ENCODE measurements at regions not wholly inside any gene's neighbourhood (a gene's known extent, or its start where the extent isn't known, plus 50 kb on each side); places are given as distances from the start of the nearest gene placed in this dataset.

DNA sequence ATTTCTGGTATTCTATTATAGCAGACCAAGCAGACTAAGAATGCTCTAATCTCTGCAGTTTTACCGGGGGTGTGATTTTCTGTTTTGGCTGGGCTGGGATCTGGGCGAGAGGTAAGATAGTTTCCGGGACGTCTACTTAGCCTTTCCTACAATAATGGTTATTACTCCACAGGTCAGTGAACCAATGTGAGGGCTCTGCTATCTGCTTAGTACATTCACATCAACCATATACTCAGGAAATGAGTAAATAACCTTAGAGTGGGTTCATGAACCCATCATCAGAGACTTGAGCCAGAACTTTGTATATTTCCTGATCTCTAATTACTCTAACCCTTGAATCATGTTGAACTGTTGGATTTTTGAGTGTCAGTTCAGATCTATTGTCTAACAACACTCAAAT lies 90.1 kb upstream of the NOL4 start:
- H3K9me3 ChIP-seq (ENCODE audit: severe bottlenecking): no peaks in the 10 kb centered on the region
- no peak overlapping the region for H3K4me3 ChIP-seq (ENCODE audit: severe bottlenecking)
- no peak overlapping the region for H3K27ac ChIP-seq (ENCODE audit: poor library complexity, severe bottlenecking)

DNA sequence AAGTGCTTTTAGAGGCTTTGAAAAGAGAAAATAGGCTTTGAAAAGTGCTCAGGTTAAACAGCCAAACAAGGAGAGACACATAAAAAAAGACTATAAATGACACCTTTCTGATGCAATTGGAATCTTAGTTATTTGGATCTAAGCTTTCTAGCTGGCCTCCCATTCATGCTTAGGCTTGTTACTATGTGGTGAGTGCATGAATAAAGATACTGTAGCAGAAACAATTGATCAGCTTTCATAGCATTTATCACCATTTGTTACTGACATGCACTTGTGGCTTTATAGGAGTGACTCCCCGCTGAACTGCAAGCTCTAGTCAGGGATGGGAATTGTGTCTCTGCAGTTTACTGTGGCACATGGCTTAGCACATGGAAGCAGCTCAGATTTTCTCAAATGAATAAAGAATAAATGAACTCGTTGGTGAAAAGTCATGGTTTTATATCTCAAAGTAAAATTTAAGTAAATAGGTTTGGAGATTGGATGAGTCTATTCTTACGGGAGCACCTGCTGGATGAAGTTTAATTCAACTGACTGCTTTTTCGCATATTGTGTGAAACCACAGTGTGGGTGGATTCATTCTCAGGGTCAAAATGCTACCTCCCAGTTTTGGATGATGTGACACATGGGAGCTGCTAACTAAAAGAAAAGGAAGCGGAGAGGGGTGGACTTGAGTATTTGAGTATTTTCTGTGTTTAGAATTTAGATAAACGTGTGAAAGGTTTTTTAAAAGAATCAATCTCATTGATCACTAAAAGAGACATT lies 91.1 kb upstream of the NOL4 start:
- no peaks in the 10 kb centered on the region for H3K27me3 ChIP-seq (ENCODE audit: insufficient read depth, poor library complexity, severe bottlenecking)
- no peaks in the 10 kb centered on the region for H3K36me3 ChIP-seq (ENCODE audit: low read depth)
- no peaks in the 10 kb centered on the region for H3K4me1 ChIP-seq (ENCODE audit: insufficient read depth, poor library complexity, severe bottlenecking)
- TF ChIP-seq, protein P1, sequence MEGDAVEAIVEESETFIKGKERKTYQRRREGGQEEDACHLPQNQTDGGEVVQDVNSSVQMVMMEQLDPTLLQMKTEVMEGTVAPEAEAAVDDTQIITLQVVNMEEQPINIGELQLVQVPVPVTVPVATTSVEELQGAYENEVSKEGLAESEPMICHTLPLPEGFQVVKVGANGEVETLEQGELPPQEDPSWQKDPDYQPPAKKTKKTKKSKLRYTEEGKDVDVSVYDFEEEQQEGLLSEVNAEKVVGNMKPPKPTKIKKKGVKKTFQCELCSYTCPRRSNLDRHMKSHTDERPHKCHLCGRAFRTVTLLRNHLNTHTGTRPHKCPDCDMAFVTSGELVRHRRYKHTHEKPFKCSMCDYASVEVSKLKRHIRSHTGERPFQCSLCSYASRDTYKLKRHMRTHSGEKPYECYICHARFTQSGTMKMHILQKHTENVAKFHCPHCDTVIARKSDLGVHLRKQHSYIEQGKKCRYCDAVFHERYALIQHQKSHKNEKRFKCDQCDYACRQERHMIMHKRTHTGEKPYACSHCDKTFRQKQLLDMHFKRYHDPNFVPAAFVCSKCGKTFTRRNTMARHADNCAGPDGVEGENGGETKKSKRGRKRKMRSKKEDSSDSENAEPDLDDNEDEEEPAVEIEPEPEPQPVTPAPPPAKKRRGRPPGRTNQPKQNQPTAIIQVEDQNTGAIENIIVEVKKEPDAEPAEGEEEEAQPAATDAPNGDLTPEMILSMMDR (IDR thresholded peaks at IDR 0.05; ENCODE audit: poor library complexity, severe bottlenecking): no peak
- no peak overlapping the region for H3K4me3 ChIP-seq (ENCODE audit: severe bottlenecking)
- no peak overlapping the region for H3K27ac ChIP-seq (ENCODE audit: poor library complexity, severe bottlenecking)
- H3K9me3 ChIP-seq (ENCODE audit: severe bottlenecking): no peaks in the 10 kb centered on the region
- DNase-seq (ENCODE audit: low spot score) (no peak), ATAC-seq (ENCODE audit: low read depth) (no peak)

More for the DNA sequence above, 90.1 kb upstream of the NOL4 start:
- H3K27me3 ChIP-seq (ENCODE audit: insufficient read depth, poor library complexity, severe bottlenecking): no peaks in the 10 kb centered on the region
- ATAC-seq (ENCODE audit: low read depth) (no peak), DNase-seq (ENCODE audit: low spot score) (no peak)
- no peaks in the 10 kb centered on the region for H3K4me1 ChIP-seq (ENCODE audit: insufficient read depth, poor library complexity, severe bottlenecking)
- TF ChIP-seq, protein P1 (IDR thresholded peaks at IDR 0.05; ENCODE audit: poor library complexity, severe bottlenecking): no peak
- H3K36me3 ChIP-seq (ENCODE audit: low read depth): no peaks in the 10 kb centered on the region

DNA sequence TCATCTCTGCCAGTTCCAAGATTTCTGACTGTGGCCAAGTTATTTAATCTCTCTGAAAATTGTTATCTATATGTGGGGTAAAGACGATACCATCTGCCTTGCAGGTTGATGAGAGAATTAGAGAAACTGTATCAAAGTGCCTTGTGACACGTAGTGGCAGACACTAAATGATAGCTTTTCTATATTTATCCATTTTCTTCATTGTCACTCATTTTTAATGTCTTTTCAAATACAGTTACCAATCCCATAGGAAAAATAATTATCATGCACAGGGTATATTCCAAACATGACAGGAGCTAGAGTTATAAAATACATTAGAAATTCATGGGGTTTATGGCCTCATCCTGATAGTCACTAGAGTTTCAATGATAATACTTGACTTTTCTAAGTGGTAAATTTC lies 95.6 kb upstream of the NOL4 start:
- no peaks in the 10 kb centered on the region for H3K4me1 ChIP-seq (ENCODE audit: insufficient read depth, poor library complexity, severe bottlenecking)
- H3K36me3 ChIP-seq (ENCODE audit: low read depth): no peaks in the 10 kb centered on the region
- no peak for ATAC-seq (ENCODE audit: low read depth)

DNA sequence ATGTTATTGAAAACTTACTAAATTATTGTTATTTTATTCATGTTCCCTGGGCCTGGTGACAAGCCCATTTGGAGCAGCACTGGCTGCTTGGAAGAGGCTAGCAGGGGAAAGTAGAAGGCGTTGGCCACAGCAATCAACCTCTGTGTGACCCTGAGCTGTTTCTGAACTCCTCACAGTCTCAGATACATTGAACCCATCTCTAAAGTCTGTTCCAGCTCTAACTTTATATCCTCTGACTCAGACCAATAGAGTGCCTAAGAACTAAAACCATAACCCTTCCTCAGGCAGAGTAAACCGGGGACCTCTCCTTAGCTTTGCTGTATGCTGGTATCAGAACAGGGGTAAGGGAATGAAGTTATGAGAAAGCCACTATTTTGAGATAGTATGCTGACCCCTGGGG lies 96.4 kb upstream of the NOL4 start:
- DNase-seq (ENCODE audit: low spot score) (no peak), ATAC-seq (ENCODE audit: low read depth) (no peak)
- Histone ChIP-seq H3K27ac (ENCODE audit: poor library complexity, severe bottlenecking) (no peak overlapping the region), H3K27me3 (ENCODE audit: insufficient read depth, poor library complexity, severe bottlenecking) (no peaks in the 10 kb centered on the region), H3K4me3 (ENCODE audit: severe bottlenecking) (no peak overlapping the region), H3K9me3 (ENCODE audit: severe bottlenecking) (no peaks in the 10 kb centered on the region), H3K4me1 (ENCODE audit: insufficient read depth, poor library complexity, severe bottlenecking) (no peaks in the 10 kb centered on the region), H3K36me3 (ENCODE audit: low read depth) (no peaks in the 10 kb centered on the region)
- TF ChIP-seq, protein P1 (IDR thresholded peaks at IDR 0.05; ENCODE audit: poor library complexity, severe bottlenecking): no peak

More for the DNA sequence above, 95.6 kb upstream of the NOL4 start:
- H3K27ac ChIP-seq (ENCODE audit: poor library complexity, severe bottlenecking): no peak overlapping the region
- no peaks in the 10 kb centered on the region for H3K9me3 ChIP-seq (ENCODE audit: severe bottlenecking)
- DNase-seq (ENCODE audit: low spot score): no peak
- TF ChIP-seq, protein P1 (IDR thresholded peaks at IDR 0.05; ENCODE audit: poor library complexity, severe bottlenecking): no peak
- H3K27me3 ChIP-seq (ENCODE audit: insufficient read depth, poor library complexity, severe bottlenecking): no peaks in the 10 kb centered on the region
- H3K4me3 ChIP-seq (ENCODE audit: severe bottlenecking): no peak overlapping the region
